ENCODE measurements at regions not wholly inside any gene's neighbourhood (a gene's known extent, or its start where the extent isn't known, plus 50 kb on each side); places are given as distances from the start of the nearest gene placed in this dataset.

DNA sequence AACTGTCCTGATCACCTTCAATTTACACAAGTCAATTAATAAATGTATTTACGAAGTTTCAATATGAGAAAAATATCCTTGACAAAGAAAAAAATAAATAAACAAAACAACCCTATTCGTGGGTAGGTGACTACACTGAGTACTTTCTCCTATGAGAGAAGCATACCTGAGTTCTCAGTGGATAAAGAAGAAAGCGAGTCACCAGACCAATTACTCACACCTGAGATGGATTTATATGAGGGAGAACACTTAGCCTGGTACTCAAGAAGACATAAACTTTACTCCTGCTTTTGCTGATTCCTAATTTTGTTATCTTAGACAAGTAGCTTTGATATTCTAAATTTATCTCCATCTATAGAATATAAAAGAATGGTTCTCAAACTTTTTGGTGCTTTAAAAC, 735.2 kb upstream of the ANO3 start:
- Histone ChIP-seq H3K4me1 (no peaks in the 10 kb centered on the region), H3K4me3 (no peak overlapping the region), H3K27me3 (no peaks in the 10 kb centered on the region), H3K36me3 (no peaks in the 10 kb centered on the region), H3K27ac (no peak overlapping the region), H3K9me3 (no peaks in the 10 kb centered on the region)
- intact Hi-C loops (cut with DNase I; ENCODE audit: low total_unique reads), result no loop called here
- no peak for DNase-seq
- TF ChIP-seq, protein P1, sequence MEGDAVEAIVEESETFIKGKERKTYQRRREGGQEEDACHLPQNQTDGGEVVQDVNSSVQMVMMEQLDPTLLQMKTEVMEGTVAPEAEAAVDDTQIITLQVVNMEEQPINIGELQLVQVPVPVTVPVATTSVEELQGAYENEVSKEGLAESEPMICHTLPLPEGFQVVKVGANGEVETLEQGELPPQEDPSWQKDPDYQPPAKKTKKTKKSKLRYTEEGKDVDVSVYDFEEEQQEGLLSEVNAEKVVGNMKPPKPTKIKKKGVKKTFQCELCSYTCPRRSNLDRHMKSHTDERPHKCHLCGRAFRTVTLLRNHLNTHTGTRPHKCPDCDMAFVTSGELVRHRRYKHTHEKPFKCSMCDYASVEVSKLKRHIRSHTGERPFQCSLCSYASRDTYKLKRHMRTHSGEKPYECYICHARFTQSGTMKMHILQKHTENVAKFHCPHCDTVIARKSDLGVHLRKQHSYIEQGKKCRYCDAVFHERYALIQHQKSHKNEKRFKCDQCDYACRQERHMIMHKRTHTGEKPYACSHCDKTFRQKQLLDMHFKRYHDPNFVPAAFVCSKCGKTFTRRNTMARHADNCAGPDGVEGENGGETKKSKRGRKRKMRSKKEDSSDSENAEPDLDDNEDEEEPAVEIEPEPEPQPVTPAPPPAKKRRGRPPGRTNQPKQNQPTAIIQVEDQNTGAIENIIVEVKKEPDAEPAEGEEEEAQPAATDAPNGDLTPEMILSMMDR (IDR thresholded peaks at IDR 0.05), result no peak

DNA sequence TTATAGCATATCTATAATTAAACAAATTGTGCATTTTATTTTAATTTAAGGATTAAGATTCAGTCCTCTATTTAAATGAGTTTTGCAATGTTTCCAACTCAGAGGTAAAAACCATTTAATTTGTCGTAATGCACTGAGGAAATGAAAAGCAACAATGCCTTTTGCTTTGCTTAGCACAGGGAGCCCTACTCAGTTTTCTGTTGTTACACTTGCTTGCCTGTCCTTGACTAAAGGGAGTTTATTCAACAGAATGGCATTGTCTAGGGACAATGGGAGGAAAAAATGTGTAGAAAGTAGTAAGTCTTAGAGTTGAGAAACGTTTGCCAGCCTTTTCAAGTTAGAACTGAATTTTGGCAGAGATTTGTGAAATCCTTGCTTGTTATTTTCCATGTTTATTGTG, 734.2 kb upstream of the ANO3 start:
- H3K27me3 ChIP-seq, result no peaks in the 10 kb centered on the region
- DNase-seq, result no peak
- H3K36me3 ChIP-seq, result no peaks in the 10 kb centered on the region
- no peaks in the 10 kb centered on the region for H3K9me3 ChIP-seq
- TF ChIP-seq, protein P1 (IDR thresholded peaks at IDR 0.05), result no peak
- intact Hi-C loops (cut with DNase I; ENCODE audit: low total_unique reads), result no loop called here
- H3K4me3 ChIP-seq, result no peak overlapping the region
- no peak overlapping the region for H3K27ac ChIP-seq
- H3K4me1 ChIP-seq, result no peaks in the 10 kb centered on the region

DNA sequence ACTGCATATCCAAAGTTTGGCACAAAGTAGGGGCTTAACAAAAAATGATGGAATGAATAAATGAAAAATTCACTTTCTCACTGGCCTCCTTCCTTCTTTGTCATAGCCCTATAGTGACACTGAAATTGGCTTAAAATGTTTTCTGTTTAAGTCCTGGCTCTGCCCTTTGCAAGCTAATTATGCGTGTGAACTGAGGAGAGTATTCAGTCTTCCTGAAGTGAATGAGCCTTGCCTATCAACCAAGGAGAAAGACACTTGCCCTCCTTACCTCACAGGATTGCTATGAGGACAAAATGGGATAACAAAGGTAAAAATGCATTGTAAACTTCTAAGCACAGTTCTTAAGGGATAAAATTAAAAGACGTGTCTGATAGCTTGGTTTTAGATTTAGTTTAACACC, 729.8 kb upstream of the ANO3 start:
- no peak overlapping the region for H3K4me3 ChIP-seq
- no peaks in the 10 kb centered on the region for H3K27me3 ChIP-seq
- H3K9me3 ChIP-seq, result no peaks in the 10 kb centered on the region
- intact Hi-C loops (cut with DNase I; ENCODE audit: low total_unique reads), result no loop called here
- H3K36me3 ChIP-seq, result no peaks in the 10 kb centered on the region
- no peak overlapping the region for H3K27ac ChIP-seq
- no peak for DNase-seq
- TF ChIP-seq, protein P1 (IDR thresholded peaks at IDR 0.05), result no peak
- no peaks in the 10 kb centered on the region for H3K4me1 ChIP-seq

DNA sequence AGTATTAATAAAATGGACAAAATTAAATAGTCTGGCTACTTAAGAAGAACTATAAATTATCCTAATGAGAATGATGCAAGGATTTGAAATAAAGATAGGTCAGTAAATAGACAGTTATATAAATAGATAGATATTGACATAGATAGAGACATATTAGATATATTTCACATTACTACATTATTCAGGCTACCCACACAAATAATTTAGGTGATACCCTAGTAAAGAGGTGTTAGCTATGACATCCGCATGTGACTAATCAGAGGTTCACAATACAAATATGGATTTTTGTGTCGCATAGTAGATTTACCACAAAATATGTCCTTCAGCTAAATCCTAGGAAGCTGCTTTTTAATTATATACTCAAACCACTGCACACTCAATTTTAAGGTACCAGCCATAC, 729.0 kb upstream of the ANO3 start:
- Histone ChIP-seq H3K27me3 (no peaks in the 10 kb centered on the region), H3K9me3 (no peaks in the 10 kb centered on the region), H3K36me3 (no peaks in the 10 kb centered on the region), H3K4me3 (no peak overlapping the region), H3K4me1 (no peaks in the 10 kb centered on the region), H3K27ac (no peak overlapping the region)
- TF ChIP-seq, protein P1 (IDR thresholded peaks at IDR 0.05), result no peak
- no peak for DNase-seq
- intact Hi-C loops (cut with DNase I; ENCODE audit: low total_unique reads), result no loop called here

DNA sequence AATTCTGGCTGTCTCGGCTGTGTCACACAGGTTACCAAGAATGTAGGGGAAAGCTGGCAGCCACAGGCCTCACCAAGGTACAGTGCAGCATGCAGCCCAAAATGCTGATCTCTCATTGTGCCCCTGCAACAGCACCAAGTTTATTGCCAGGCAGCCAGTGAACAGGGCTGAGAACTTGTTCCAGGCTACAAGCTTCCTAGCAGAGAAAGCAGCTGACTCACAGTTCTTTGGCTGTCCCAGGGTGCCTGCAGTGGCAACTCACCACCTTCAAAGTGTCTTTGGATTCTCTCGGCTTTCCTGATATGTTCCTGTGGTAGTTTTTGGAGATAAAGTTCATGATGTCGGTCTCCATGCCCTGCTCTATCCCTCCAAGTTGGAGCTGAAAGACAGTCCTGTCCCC, 719.1 kb upstream of the ANO3 start:
- no peaks in the 10 kb centered on the region for H3K27me3 ChIP-seq
- H3K9me3 ChIP-seq, result no peaks in the 10 kb centered on the region
- TF ChIP-seq, protein P1 (IDR thresholded peaks at IDR 0.05), result no peak
- H3K4me3 ChIP-seq, result no peak overlapping the region
- intact Hi-C loops (cut with DNase I; ENCODE audit: low total_unique reads), result no loop called here
- no peak for DNase-seq
- H3K27ac ChIP-seq, result no peak overlapping the region
- no peaks in the 10 kb centered on the region for H3K4me1 ChIP-seq
- H3K36me3 ChIP-seq, result no peaks in the 10 kb centered on the region

- TF ChIP-seq, protein P1 (IDR thresholded peaks at IDR 0.05), result no peak
- no peaks in the 10 kb centered on the region for H3K9me3 ChIP-seq
- no peaks in the 10 kb centered on the region for H3K36me3 ChIP-seq
- no peaks in the 10 kb centered on the region for H3K4me1 ChIP-seq
- DNase-seq, result no peak
- intact Hi-C loops (cut with DNase I; ENCODE audit: low total_unique reads), result no loop called here
- H3K27me3 ChIP-seq, result no peaks in the 10 kb centered on the region
- no peak overlapping the region for H3K27ac ChIP-seq
- no peak overlapping the region for H3K4me3 ChIP-seq
These were observed 718.5 kb upstream of the ANO3 start for GRCh38 chr11:25613451-25613850.
